Retinal pigment epithelial cell (primary cell): ENCODE measurements at regions not wholly inside any gene's neighbourhood (a gene's known extent, or its start where the extent isn't known, plus 50 kb on each side); places are given as distances from the start of the nearest gene placed in this dataset.

Source experiments
- DNase-seq: peaks from one replicate; pipeline ENCODE4 v3.0.0-alpha.2; 2010; ENCODE audit warnings: low read depth
- H3K4me3 ChIP-seq: 2 replicates; pipeline ENCODE4 v1.5.1; 2011; ENCODE audit warnings: mild to moderate bottlenecking, low read length, control low read depth, moderate library complexity
- CTCF ChIP-seq: conservative IDR thresholded peaks from 2 replicates; pipeline ENCODE4 v1.5.1; 2011; ENCODE audit warnings: low read depth, low read length, control low read depth, inconsistent platforms

GRCh38 chr13:72244788-72245187, 377.8 kb upstream of the DACH1 start:
- H3K4me3 ChIP-seq = no peak overlapping the region
- no peak for DNase-seq
- TF ChIP-seq CTCF = no peak

- TF ChIP-seq CTCF = no peak
- no peak for DNase-seq
- H3K4me3 ChIP-seq = no peak overlapping the region
Observed at GRCh38 chr13:72230131-72230530, 363.1 kb upstream of the DACH1 start.

- no peak for DNase-seq
- TF ChIP-seq CTCF = no peak
- no peak overlapping the region for H3K4me3 ChIP-seq
Observed at GRCh38 chr13:72229067-72229466, 362.1 kb upstream of the DACH1 start.

DNA sequence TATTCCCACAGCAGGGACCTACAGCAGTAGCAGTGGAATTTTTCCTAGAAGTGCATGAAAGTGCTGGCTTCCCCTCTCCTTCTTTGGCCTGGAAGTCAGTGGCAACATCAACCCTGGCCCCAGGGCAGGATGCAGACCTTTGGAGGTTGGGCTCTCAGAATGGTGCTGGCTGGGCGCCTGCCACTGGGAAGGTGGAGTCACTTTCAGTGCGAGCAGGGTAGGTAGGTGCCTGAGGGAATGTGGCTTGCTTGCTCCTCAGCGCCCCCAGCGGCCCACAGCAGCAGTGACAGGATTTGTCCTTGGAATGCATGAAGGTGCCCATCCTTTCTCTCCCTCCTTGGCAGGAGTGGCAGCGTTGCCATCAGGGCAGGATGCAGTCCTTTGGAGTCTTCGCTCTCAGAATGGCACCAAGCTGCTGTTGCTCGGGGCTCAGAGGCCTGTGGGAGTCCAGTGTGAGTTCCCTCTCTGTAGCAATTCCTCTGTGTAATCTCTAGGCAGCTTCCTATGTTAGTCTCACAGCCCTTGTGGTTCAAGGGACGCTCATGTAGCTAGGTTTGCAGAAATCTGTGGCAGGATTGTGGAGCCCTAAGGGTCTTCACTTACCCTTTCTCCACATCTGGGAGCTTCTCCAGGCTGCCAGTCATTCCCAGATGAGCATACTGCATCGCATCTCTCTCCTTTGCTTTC, 354.4 kb upstream of the DACH1 start:
- no peak for DNase-seq
- peak; percentile 78 for TF ChIP-seq CTCF
- H3K4me3 ChIP-seq = no peak overlapping the region

DNA sequence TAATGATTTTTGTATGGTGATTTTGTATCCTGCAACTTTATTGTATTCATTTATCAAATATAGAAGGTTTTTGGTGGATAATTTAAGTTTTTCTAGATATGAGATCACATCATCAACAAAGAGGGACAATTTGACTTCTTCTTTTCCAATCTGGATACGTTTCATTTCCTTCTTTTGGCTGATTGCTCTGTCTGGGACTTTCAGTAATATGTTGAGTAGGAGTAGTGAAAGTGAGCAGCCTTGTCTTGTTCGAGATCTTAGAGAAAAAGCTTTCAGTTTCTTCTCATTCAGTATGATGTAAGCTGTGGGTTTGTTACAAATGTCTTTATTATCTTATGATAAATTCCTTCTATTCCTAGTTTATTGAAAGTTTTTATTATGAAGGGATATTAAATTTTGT, 352.0 kb upstream of the DACH1 start:
- TF ChIP-seq CTCF = no peak
- DNase-seq = no peak
- no peak overlapping the region for H3K4me3 ChIP-seq

GRCh38 chr13:72217142-72217541, 350.1 kb upstream of the DACH1 start:
- TF ChIP-seq CTCF = no peak
- no peak overlapping the region for H3K4me3 ChIP-seq
- DNase-seq = no peak

DNA sequence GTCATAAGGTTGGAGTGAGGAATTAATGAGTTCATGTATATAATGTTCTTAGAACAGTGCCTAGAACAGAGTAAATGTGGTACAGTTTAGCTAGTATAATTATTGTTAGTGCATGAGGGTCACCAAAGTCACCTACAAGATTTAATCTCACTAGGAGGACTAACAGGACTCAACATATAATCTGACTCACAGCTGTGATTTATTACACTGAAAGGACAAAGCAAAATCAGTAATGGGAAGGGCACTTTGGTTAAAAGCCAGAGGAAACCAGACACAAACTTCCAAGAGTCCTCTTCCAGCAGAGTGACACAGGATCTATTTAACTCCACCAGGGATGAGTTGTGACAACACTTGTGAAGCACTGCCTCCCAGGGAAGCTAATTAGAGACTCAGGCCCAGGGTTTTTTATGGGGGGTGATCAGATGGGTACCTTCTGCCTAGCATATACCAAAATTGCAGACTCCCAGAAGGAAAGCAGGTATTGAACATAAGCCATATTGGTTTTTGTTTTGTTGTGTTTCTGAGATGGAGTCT, 341.2 kb upstream of the DACH1 start:
- no peak for DNase-seq
- no peak overlapping the region for H3K4me3 ChIP-seq
- no peak for TF ChIP-seq CTCF
